ENCODE measurements at regions not wholly inside any gene's neighbourhood (a gene's known extent, or its start where the extent isn't known, plus 50 kb on each side); places are given as distances from the start of the nearest gene placed in this dataset.

- H2BK12ac ChIP-seq (ENCODE audit: insufficient read length, low read depth, low read length): no peak overlapping the region
- no peaks in the 10 kb centered on the region; the same call in 1 of the 2 replicates for H3K4me1 ChIP-seq (ENCODE audit: insufficient read depth, low read length)
- H3K23me2 ChIP-seq (ENCODE audit: insufficient read length, low read depth, low read length, poor library complexity, severe bottlenecking): no peaks in the 10 kb centered on the region
- H3K18ac ChIP-seq (ENCODE audit: insufficient read length, low read depth, low read length): no peak overlapping the region
- no peak overlapping the region for H4K8ac ChIP-seq (replicated peaks; ENCODE audit: insufficient read length, low read depth, low read length)
- H3K27ac ChIP-seq (ENCODE audit: insufficient read length, low read depth, low read length): no peak overlapping the region
- H3K4me2 ChIP-seq (ENCODE audit: insufficient read depth, insufficient read length, low read length): no peak overlapping the region
- no peak overlapping the region for H2AK5ac ChIP-seq (ENCODE audit: insufficient read length, low read length)
- Mint-ChIP-seq H3K4me3 (no peak overlapping the region), H3K27ac (no peak overlapping the region), H3K36me3 (ENCODE audit: insufficient read depth in 1 of 3, low read depth in 3 of 3) (peaks cover 20 to 26% (median 26%) of the 10 kb centered on the region in 3 experiments), H3K27me3 (ENCODE audit: low read depth) (no peaks in the 10 kb centered on the region), H3K4me1 (peaks cover 12 to 14% of the 10 kb centered on the region in 2 experiments), H3K9me3 (peaks cover 21 to 29% of the 10 kb centered on the region in 2 experiments)
- no peak overlapping the region for H4K91ac ChIP-seq (ENCODE audit: insufficient read length, low read depth, low read length)
- H3T11ph ChIP-seq (ENCODE audit: low read length): no peak overlapping the region
- peaks cover 8% of the 10 kb centered on the region for H3K9me3 ChIP-seq (ENCODE audit: control insufficient read depth, low read depth, low read length)
- H3K23ac ChIP-seq (ENCODE audit: insufficient read length, low read depth, low read length): no peak overlapping the region
- H2BK15ac ChIP-seq (ENCODE audit: low read depth, low read length): no peak overlapping the region
- no peak overlapping the region for H2AFZ ChIP-seq (ENCODE audit: low read length)
- TF ChIP-seq CTCF (conservative IDR thresholded peaks at IDR 0.05): no peak
- H3K56ac ChIP-seq (ENCODE audit: insufficient read length, low read depth, low read length): no peak overlapping the region
- H3K9ac ChIP-seq (ENCODE audit: extremely low read depth, insufficient read length, low read length): no peak overlapping the region
- no peaks in the 10 kb centered on the region for H3K79me2 ChIP-seq (ENCODE audit: insufficient read depth, low read length)
- no peak overlapping the region for H2BK20ac ChIP-seq (ENCODE audit: low read depth, low read length, poor library complexity, severe bottlenecking)
- DNase-seq: no peak
- no peaks in the 10 kb centered on the region for H4K20me1 ChIP-seq (ENCODE audit: control insufficient read depth, insufficient read depth, insufficient read length)
- no peak overlapping the region for H3K4ac ChIP-seq (ENCODE audit: low read depth, low read length)
- WGBS (ENCODE audit: extremely low coverage, insufficient read length, low lambda C conversion rate): no CpG with 5 or more reads among the region's 1 CpG
- H3K79me1 ChIP-seq (ENCODE audit: insufficient read depth, low read depth, low read length, poor library complexity, severe bottlenecking): no peaks in the 10 kb centered on the region
- no peak overlapping the region for H2BK120ac ChIP-seq (ENCODE audit: low read depth, low read length, poor library complexity, severe bottlenecking)
- H2BK5ac ChIP-seq (ENCODE audit: insufficient read length, low read length): no peak overlapping the region
- H3K27me3 ChIP-seq (ENCODE audit: insufficient read depth, low read length): no peaks in the 10 kb centered on the region
- H4K5ac ChIP-seq (ENCODE audit: insufficient read length, low read depth, low read length): no peak overlapping the region
- no peak overlapping the region for H3K14ac ChIP-seq (ENCODE audit: insufficient read depth, low read length)
These were observed 115.2 kb upstream of the LAMA2 start for GRCh38 chr6:128767705-128768104.
